GM21529 (cell line): ENCODE measurements at regions not wholly inside any gene's neighbourhood (a gene's known extent, or its start where the extent isn't known, plus 50 kb on each side); places are given as distances from the start of the nearest gene placed in this dataset.

ENCODE experiments used
- ATAC-seq: cut with Tn5 transposase; IDR thresholded peaks from one replicate; pipeline ENCODE4 v1.9.1; 2021; ENCODE audit not compliant: unreplicated experiment

GRCh38 chr2:180376066-180376465 lies 369.0 kb upstream of the CWC22 start:
- ATAC-seq = no peak

DNA sequence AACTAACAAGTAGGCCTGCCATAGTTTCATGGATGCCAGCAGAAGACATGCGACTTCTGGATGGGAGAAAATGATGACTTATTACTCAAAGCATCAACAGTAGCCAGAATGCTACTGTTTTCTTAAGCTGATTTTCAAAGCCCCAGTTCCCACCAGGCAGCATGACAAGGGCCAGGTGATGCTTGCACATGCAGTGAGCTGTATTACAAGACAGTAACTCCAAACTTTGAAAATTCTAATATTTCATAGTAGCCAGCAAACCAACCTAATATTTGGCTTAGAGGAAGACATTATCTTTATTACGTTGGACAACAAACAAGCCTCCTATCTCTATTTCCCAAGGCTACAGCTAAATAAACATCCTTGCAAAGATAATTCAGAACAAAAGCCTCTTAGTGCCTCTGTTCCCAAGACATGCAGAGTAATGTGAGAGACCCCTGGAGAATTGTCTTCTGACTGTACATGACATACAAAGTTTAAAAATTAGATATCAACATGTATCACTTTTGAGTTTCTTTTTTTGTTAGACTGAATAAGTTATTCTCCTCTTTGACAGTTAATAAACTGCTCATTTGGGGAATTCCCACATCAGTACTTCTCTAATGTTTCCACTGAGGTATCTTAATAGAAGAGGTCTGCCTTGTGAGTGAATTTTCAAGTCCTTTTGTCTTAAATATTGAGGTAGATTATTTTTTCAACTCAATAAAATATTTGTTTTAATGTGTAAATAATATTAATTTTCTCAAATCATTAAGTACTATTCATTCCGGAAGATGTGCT lies 367.6 kb upstream of the CWC22 start:
- no peak for ATAC-seq

GRCh38 chr2:180370511-180371205 lies 363.6 kb upstream of the CWC22 start:
- no peak for ATAC-seq

- ATAC-seq = no peak
These were observed 361.8 kb upstream of the CWC22 start for GRCh38 chr2:180368881-180369280.

GRCh38 chr2:180367815-180368214 lies 360.7 kb upstream of the CWC22 start:
- ATAC-seq = no peak

GRCh38 chr2:180366481-180366880 lies 359.4 kb upstream of the CWC22 start:
- ATAC-seq = no peak

DNA sequence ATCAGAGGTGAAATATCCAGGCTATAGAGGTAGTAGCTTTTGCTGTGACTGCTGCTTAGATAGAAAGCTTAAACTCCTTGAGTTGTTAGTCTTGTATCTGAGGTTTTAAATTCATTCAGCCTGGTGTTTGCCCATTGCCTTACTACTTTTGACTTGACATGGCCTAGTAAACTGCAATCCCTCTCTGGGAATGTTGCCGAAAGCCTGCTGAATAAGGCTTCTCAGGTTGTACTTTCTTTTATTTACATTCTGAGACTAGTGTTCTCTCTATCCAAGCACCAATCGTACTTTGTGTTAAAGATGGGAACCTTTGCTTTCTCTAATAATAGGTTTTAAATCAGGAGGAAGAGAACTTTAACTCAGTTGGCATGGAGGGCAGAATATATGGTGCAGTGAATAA lies 357.6 kb upstream of the CWC22 start:
- ATAC-seq = no peak

GRCh38 chr2:180360283-180360618 lies 353.2 kb upstream of the CWC22 start:
- peak; percentile 47 for ATAC-seq

- peak; percentile 94 for ATAC-seq
These were observed 352.6 kb upstream of the CWC22 start for GRCh38 chr2:180359522-180360282.

- ATAC-seq = no peak
These were observed 351.4 kb upstream of the CWC22 start for GRCh38 chr2:180358458-180358857.

DNA sequence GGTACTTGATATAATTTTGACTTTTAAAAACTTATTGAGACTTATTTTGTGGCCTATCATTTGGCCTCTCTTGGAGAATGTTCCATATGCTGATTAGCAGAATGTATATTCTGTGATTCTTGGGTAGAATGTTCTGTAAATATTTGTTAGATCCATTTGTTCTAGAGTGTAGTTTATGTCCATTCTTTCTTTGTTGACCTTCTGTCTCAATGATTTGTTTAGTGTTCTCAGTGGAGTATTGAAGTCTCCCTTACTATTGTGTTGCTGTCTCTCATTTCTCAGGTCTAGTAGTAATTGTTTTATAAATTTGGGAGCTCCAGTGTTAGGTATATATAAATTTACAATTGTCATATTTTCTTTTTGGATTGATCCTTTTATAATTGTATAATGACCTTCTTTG lies 349.6 kb upstream of the CWC22 start:
- no peak for ATAC-seq

GRCh38 chr2:180352620-180353019 lies 345.5 kb upstream of the CWC22 start:
- ATAC-seq = no peak

- ATAC-seq = no peak
These were observed 342.7 kb upstream of the CWC22 start for GRCh38 chr2:180349809-180350208.

- no peak for ATAC-seq
These were observed 336.6 kb upstream of the CWC22 start for GRCh38 chr2:180343528-180344345.

- ATAC-seq = no peak
These were observed 330.0 kb upstream of the CWC22 start for GRCh38 chr2:180337136-180337535.

DNA sequence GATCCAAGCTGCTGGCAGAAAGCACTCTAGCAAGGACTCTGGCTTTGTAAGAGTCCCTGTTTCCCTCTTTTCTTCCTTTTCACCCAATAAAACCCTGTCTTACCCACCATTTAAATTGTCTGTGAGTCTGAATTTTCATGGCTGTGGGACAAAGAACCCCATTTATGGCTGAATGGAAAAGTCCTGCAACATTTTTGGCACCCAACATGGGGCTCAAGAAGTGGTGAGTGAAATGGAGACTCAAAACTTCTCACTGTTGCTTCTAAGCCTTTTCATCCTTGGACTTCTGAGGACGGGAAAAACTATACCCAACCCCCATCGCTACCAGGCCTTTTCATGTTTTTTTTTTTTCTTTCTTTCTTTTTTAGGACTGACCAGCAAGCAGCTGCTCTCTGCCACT lies 329.5 kb upstream of the CWC22 start:
- ATAC-seq = no peak

GRCh38 chr2:180334514-180334913 lies 327.4 kb upstream of the CWC22 start:
- peak; percentile 100 for ATAC-seq

GRCh38 chr2:180328795-180329422 lies 321.8 kb upstream of the CWC22 start:
- ATAC-seq = no peak

- ATAC-seq = no peak
These were observed 320.1 kb upstream of the CWC22 start for GRCh38 chr2:180327185-180327584.

- no peak for ATAC-seq
These were observed 318.5 kb upstream of the CWC22 start for GRCh38 chr2:180325416-180326120.
